ENCODE measurements at regions not wholly inside any gene's neighbourhood (a gene's known extent, or its start where the extent isn't known, plus 50 kb on each side); places are given as distances from the start of the nearest gene placed in this dataset.

DNA sequence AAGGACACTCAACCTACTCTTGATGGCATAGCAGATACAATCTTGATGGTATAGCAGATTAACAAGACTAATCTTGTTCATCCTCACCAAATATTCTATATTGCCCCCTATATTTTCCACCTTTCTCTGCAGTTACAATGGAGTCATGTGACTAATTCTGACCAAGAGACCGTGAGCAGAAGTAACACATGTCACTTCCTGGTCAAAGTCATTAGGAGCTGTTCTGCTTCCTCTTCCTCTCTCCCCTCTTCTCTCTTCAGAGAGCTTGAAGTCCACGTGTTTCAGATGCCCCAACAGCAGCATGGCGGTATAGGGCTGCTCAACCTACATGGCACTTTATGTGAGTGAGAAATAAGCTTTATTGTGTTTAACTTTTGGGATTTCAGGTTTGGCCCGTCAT lies 55.3 kb upstream of the ERCC4 start:
- Histone ChIP-seq H3K9me3 (peaks cover 0 to 19% (median 0%) of the 10 kb centered on the region in 11 donors), H3K27me3 (peaks cover 0 to 5% (median 0%) of the 10 kb centered on the region in 7 donors), H3K27ac (no peak overlapping the region), H3K4me1 (no peaks in the 10 kb centered on the region), H3K4me3 (no peak overlapping the region), H3K36me3 (no peaks in the 10 kb centered on the region)
- DNase-seq, result no peak
- TF ChIP-seq, protein P1, sequence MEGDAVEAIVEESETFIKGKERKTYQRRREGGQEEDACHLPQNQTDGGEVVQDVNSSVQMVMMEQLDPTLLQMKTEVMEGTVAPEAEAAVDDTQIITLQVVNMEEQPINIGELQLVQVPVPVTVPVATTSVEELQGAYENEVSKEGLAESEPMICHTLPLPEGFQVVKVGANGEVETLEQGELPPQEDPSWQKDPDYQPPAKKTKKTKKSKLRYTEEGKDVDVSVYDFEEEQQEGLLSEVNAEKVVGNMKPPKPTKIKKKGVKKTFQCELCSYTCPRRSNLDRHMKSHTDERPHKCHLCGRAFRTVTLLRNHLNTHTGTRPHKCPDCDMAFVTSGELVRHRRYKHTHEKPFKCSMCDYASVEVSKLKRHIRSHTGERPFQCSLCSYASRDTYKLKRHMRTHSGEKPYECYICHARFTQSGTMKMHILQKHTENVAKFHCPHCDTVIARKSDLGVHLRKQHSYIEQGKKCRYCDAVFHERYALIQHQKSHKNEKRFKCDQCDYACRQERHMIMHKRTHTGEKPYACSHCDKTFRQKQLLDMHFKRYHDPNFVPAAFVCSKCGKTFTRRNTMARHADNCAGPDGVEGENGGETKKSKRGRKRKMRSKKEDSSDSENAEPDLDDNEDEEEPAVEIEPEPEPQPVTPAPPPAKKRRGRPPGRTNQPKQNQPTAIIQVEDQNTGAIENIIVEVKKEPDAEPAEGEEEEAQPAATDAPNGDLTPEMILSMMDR (IDR thresholded peaks at IDR 0.05), result no peak
- ATAC-seq, result no peak
- intact Hi-C loops (cut with DNase I), result loop anchor here in 1 of 10 donors (5.0 kb wide), 1 partner anchor 53 kb away; no protein-coding TSS in a partner anchor
- WGBS, 2 donors, result 72 to 73% methylated on average over 4 of the region's 4 CpGs

DNA sequence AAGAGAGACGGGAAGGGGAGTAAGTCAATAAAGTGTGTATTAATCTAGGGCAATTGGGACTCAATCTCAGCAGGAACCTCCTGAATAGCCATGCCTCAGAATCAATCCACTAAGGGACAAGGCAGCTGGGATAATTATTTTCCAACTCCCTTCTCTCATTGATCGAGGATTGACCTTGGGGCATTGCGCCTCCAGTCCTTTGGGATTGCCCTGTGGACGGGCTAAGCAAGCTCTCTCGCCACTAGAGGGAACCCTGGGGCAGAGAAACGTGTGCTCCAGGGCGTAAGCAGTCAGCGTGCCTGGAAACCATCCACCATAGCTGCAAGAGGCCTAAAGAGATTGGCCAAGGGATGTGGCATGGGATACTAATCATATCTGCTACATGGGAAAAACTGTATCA lies 53.9 kb upstream of the ERCC4 start:
- WGBS, 2 donors, result 18 to 19% methylated on average over 8 of the region's 8 CpGs
- Histone ChIP-seq H3K9me3 (peaks cover 0 to 19% (median 0%) of the 10 kb centered on the region in 11 donors), H3K27ac (no peak overlapping the region), H3K27me3 (peaks cover 0 to 3% (median 0%) of the 10 kb centered on the region in 7 donors), H3K36me3 (no peaks in the 10 kb centered on the region), H3K4me3 (no peak overlapping the region), H3K4me1 (no peaks in the 10 kb centered on the region)
- intact Hi-C loops (cut with DNase I), result loop anchor here in 3 of 10 donors (2.0 to 5.0 kb wide), 2 partner anchors 51 to 53 kb away; no protein-coding TSS in a partner anchor
- TF ChIP-seq, protein P1 (IDR thresholded peaks at IDR 0.05), result peak; percentile 11 to 82 (median 72)
- DNase-seq (peak; percentile 58 to 71), ATAC-seq (peak; percentile 75 to 97 (median 90))

Measured in heart right ventricle (tissue), 16 donors.